ENCODE measurements at regions not wholly inside any gene's neighbourhood (a gene's known extent, or its start where the extent isn't known, plus 50 kb on each side); places are given as distances from the start of the nearest gene placed in this dataset.
"Not testable (repeated sequence)": the region's sequence is repeated elsewhere in the genome, so short reads cannot be mapped to it uniquely, and the experiment has no call there.

DNA sequence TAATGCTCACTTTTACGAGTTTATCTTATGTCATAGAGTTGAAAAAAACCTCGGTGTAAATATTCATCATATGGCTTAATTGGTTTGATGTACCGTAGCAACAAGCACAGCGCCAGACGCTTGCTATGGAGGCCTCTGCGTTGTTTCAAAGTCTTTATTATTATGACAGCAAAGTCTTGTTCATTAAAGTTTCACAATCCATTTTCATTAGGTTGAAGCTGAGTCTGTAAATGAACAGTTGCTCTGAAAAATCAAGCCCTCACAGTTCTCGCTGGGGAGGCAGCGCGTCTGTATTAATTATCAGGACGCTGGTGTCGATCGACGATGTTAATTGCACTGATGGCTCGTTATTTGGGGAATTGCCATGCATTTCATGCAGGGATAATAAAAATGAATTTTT is 185.6 kb downstream of the INSC start:
- no peak for DNase-seq (ENCODE audit: low read depth)

DNA sequence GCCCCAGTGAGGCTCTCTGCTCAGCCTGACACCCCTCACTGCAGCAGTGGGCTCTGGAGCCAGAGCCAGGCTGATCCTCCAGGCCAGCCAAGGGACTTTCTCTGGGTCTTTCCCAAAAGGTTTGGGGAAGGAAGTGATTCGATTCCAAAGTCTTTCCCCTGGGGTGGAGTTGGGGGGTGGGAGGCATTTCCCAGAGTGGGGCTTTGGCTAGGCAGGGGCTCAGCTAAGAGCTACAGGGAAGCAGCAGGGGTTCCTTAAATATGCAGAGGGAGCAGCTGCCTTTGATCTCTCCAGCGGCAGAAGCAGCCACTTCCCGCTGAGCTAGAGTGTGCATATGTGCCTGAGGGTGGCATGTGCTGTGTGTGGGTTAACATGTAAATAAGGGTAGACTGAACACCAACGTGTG is 192.9 kb downstream of the INSC start:
- no peak for DNase-seq (ENCODE audit: low read depth)

DNA sequence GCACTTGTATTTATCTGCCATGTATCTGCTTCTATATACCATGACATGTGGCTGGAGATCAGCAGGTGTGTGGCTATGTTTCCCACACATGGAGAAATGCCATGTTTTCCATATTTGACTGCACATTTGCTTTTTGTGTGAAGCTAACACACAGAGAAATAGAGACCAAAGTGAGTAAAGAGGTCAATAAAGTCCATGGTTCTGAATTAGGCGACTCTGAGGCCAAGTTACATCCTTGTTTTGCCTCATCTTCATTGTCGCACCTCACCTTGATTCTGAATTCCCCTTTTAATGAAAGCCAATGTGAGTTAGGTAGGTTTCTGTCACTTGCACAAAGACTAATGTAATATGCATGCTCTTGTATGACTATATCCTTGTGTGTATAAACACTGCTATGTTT is 194.1 kb downstream of the INSC start:
- DNase-seq (ENCODE audit: low read depth): no peak

DNA sequence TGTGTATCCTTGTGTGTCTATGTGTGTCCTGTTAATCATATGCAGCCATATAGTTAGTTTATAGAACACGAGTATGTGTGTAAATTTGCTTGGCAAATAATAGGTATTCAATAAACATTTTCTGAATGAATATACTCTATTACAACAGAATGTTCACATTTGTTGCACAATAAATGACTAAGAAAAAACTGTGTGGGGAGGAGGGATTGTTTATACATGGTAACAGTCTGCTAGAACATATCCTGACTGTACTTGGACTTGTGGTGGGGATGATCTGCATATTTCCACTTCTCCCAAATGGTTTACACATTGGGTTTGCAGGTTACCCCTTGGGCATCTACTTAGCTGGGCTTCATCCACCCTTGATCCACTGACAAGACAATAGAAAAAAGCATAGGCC is 194.6 kb downstream of the INSC start:
- no peak for DNase-seq (ENCODE audit: low read depth)

DNA sequence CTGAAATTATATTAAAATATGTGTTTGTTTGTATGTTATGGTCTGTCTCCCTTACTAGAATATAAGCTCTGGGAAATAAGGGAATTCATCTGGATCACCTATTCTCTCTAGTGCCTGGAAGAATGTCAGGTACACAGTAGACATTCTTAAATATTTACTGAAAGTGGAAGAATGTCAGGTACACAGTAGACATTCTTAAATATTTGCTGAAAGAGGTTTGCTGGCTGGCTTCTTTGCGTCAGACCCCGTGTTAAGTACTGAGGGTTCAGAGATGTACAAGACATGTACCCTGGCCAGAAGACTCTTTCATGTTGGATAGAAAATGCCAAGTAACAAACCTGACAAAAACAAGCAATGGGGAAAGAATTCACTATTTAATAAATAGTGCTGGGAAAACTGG is 199.1 kb downstream of the INSC start:
- DNase-seq (ENCODE audit: low read depth): no peak

DNA sequence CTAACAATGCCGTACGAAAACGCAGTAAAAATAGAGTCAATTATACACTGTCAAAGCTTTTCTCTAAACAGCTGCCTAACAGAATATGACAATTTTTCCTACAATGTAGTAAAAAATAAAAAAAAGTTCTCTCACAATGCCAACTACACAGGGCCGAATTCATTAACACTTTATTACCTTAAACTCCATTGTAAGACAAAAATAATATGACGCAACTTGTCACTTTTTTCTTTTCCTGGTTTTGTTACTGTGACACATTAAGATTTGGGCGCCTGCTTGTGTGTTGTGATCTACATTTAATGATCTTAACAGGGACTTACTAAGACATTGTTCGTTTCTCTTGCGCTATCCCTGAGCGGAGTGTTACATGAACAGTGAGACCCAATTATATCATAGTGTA is 204.1 kb downstream of the INSC start:
- DNase-seq (ENCODE audit: low read depth): no peak

DNA sequence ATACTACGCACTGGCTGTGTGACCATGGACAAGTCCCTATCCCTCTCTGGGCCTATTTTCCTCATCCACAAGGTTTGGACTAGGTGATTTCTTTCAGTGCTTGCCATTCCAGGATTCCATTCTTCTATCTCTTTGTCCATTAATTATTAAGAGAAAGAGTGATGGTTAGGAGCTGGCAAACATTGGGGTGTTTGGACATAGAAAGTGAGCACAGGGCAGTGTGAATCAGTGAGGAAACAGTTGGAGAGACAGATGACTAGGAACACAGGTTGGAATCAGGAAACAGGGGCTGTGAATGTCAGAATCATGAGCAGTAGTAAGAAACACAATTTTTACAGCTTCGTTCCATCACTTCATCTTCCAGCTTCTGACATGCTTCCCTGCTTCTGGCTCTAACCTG is 211.8 kb downstream of the INSC start:
- DNase-seq (ENCODE audit: low read depth): no peak

DNA sequence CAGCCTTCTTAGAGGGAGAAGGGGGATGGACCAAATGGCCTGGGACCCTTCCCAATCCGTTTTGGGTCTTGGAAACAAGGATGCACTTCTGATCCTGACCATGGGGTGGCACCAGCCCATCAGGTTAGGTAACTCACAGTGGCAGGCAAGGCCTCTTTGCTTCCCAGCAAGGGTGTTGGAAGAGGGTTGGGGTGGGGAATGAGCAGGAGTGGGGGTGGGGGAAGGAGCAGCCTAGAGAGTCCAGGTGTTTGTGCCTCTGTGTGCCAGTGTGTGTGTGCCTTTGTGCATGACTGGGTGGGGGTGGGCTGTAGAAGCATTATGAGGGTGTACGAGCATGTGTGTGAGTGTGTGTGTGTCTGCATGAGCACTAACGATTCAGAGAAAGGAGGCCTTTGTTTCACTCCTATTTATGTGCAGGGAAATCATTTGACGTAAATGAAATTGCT is 213.1 kb downstream of the INSC start:
- no peak for DNase-seq (ENCODE audit: low read depth)

DNA sequence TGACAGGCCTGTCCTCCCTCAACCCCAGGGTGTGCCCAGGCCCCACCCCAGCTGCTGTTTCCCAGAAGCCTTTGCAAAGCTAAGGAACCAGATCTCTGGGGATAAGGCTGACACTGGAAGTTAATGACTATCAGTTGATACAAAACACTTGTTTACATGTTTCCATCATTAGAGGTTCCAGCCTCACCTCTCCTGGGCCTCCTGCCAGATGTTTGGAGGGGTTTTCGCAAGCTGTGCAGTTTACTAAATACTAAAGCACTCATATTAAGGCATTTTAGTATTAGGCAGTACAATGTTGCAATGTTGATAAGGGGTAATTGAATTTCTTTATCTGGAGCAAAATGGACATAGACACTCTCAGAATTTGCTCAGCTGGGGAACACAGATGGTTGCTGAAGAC is 218.7 kb downstream of the INSC start:
- DNase-seq (ENCODE audit: low read depth): no peak

DNA sequence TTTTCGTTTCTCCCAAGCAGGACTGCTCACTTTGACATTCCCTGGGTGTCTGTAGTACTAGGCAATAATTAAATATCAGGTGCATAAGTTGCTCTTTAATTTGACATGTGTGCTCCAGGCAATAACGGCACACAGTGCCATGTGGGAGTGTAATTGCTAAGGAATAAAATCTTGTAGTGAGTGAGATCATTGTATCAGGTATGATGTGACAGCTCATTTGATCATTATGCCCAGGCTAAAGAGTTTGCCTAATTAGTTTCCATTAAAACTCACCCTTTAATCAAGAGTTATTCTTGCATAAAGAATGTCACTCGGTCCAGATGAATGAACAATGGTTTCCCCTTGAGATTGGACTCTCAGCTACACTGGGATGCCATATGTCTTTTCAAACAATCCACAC is 220.0 kb downstream of the INSC start:
- DNase-seq (ENCODE audit: low read depth): no peak

DNA sequence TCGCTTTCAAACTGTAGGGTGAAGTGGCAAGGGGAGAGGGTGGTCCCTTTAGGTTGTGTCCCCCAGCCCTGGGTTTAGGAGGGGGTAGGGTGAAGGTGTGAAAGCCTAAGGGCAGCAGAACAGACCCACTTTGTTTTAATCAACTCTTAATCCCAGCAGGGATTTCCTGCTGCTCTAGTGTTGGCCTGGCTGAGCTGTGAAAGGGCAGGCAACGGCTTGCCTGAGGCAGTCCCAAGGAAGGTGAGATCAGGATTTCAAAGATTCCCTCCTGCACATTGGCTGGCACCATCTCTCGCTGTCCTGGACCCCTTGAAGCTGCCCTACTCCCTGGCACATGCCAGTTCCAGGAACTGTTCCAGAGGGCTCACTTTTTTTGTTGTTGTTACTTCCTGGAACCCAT is 221.3 kb downstream of the INSC start:
- DNase-seq (ENCODE audit: low read depth): no peak

DNA sequence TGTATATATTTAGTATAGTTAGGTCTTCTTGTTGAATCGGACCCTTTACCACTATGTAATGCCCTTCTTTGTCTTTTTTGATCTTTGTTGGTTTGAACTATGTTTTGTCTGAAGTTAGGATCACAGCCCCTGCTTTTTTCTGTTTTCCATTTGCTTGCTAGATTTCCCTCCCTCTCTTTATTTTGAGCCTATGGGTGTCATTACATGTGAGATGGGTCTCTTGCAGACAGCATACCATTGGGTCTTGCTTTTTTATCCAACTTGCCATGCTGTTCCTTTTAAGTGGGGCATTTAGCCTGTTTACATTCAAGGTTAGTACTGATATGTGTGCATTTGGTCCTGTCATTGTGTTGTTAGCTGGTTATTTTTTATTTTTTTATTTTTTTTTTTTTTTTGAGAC is 224.6 kb downstream of the INSC start:
- DNase-seq (ENCODE audit: low read depth): no peak

DNA sequence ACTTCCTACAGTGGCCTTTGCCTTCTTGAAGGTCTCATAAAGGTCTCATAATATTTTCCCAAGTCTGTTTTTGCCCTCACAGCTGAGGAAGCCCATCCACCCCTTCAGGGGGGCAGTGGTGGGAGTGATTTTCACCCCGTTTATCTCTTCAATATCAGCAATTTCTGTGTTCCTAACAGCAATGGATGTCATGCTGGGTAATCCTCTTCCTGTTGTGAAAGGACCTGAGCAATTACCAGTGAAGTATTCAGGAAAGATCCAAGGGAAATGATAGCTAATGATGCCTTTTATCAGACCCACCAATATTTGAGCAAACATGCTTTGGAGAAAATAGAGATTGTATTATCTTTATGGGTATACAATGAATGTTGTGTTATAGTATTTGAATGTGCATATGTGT is 226.9 kb downstream of the INSC start:
- DNase-seq (ENCODE audit: low read depth): no peak

DNA sequence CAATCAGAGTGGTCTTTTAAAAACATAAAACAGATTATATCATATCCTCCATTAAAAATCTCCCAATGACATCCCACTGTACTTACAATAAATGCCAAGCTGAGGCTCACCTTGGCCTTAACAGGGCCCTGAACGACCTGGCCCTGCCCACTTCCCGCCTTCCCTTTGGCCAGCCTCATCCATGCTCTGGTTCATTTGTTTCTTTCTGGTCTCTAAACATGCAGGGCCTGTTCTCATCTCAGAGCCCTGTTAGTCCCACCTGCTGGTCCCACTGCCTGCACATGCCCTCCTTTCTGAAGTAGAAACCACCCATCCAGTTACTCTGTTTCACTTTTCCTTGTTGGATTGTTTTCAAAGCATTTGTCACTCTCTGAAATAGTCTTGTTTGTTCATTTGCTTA is 227.4 kb downstream of the INSC start:
- DNase-seq (ENCODE audit: low read depth): no peak

DNA sequence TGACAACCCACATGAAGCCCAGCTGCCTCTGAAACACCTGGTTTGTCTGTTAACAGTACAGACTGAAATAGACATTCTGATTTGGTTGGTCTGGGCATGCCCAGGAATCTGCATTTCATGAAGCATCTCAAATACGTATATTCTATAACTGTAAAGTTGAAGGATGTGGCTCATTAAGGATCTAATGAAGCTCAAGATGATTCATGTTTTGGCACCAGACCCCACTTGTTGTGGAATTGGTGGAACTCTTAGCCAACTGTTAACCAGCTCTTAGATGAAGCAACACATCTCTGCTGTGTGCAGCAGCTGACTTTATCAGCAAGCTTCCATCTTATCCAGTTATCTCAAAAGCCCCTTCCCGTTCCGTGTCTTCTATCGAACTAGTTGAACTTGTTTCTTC is 232.2 kb downstream of the INSC start:
- no peak for DNase-seq (ENCODE audit: low read depth)

DNA sequence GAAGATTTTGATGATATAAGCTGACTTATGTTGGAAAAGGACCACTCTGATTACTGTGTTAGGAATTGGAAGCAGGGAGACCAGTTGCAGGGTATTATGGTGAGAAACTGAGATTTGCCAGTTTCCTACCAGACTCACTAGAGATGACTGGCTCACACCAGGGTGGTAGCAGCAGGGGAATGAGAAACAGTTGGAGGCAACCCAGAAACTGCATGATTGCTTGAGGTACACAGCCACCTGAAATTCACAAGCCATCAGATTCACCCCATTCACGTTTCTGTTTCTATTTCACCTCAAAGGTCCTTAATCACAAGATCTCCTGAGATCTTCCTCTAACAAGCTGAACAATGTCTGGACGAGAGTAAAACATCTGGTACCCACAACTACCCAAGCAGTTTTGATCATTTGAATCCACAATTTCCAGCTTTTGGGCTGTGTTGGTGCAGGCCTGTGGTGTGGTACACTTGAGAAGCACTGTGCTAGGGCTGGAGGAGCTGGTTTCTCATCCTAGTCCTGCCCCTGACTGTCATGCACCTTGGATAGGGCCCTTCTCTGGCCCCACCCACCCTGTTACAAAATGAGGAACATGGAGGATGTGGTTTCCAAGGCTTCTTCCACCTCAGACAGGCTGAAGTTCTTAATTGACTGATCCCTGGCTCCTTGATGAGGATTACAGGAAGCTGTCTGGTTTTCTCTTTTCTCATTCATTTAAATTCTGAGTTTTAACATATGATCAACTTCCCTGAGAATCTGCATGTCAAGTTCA is 233.4 kb downstream of the INSC start:
- no peak for DNase-seq (ENCODE audit: low read depth)

DNA sequence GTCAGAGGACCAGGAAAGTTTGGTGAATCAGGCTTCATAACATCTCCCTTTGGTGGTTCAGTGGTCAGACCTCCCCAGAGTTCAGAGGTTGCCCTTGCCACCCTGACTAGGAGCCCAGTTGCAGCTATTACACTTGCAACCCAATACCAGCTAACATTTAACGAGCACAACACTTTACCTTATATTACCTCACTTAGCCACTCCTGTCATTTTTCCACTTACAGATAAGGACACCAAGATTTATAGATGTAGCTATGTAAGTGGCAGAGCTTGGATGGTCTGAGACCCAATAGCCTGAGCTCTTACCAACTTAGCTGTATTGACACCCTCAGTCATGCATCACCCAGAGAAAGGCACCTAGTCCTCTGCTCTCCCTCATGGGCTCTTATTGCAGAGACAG is 234.7 kb downstream of the INSC start:
- no peak for DNase-seq (ENCODE audit: low read depth)

DNA sequence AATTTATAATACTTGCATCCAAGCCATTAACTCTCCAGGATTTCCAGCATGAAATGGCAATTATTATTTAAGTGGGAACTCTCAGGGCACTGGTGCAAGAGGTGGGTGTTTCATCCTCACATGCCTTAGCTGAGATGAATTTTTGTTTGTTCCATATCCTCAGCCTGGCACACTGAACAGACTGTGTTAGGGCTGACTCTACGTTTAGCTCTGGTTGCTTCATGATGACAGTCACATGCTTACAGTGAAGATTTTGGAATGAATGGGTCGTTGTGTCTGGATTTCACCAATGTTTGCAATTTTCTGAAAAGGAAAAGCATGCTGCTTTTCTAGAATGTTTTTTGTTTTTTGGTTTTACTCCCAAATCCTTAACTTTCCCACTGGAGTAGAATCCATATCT is 246.6 kb downstream of the INSC start:
- DNase-seq (ENCODE audit: low read depth): no peak

DNA sequence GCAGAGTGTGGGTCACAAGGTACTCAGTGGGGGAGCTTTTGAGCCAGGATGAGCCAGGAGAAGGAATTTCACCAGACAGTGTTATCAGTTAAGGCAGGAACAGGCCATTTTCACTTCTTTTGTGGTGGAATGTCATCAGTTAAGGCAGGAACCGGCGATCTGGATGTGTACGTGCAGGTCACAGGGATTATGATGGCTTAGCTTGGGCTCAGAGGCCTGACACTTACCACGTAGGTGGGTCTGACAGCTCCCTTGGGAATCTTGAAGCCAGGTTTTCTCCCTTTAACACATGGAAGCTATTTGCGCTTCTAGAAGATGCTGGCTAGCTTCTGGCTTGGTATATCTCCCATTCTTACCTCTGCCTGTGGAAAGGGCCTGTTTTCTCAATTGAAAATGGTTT is 250.6 kb downstream of the INSC start:
- not testable (repeated sequence) for DNase-seq (ENCODE audit: low read depth)

DNA sequence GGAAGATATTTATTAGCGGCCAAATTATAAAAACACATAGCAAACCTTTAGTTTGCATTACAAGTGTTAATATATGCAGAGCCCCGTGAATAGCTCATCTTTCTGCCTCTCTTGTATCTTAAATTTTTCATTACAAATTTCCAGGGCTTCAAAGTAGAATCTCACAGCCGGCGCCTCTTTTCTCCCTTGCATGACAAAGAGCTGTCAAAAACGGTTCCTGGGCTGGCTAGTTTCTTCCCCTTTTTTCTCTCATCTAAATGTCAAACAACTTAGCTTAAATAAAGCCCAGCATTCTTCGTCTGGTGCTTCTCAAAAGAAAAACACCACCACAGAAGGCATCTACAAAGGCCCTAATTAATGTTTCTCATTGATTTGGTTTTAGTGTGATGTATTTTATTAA is 253.0 kb downstream of the INSC start:
- no peak for DNase-seq (ENCODE audit: low read depth)

DNA sequence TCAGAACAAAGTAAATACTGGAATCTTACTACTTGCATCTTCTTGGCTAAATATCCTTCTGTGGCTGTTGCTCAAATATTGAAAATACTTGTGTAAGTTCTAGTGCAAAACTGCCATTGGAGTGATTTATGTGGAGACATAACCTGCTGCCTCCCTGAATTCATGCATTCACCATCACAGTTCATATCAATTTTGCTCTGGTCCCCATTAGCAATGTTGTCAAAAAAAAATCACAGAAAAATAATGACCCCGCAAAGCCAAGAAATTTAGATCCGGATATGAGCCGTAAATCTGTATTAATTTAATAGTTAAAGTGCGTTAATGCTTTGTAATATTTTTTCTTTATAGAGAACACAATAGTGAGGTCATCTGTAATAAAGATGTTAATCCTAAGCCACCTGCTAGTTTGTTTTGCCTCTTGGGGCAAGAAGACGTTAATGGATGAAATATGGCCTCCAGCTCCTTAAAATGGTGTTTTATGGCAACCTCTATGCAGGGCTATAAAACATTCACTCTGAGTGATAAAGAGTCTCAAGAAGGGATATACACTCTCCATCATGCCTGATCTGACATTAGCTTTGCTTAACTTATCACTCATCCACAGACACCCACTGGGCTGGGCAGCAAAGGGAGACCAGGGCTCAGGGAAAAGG is 255.9 kb downstream of the INSC start:
- no peak for DNase-seq (ENCODE audit: low read depth)

DNA sequence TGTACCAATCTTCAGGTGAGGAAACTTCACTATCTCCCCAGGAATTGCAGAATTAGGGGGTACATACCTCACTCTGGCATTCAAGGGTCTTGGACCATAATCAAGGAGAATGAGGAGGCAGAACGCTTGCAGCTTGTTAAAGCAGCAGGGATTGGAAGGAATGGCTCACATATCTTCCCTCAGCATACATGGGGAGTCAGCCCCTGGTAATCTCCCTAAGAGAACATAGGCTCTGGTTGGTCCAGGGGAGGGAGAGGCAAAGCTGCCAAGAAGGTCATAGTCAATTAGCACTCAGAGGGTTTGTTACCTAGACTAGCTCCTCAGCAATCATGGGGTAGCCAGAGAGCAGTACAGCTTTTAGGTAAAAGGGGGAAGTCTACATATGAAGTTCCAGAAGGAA is 256.8 kb downstream of the INSC start:
- DNase-seq (ENCODE audit: low read depth): no peak

DNA sequence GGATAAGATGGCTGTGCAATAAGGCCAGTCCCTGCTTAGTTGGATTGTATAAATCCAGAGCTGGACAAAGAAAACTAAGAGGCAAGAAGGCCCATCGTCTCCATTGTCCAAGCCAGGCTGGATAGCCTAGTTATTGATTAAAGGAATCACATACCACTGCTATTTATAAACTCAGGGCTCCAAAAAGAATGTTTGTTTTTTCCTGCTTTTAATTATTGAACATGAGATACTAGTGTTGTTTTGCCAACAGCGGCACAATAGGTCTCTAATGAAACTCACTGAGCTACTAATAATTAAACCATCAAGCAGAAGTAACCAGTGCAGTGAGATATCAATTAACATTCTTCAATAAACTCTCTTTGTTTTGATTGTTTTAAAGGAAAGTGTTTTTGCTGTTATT is 259.7 kb downstream of the INSC start:
- no peak for DNase-seq (ENCODE audit: low read depth)

DNA sequence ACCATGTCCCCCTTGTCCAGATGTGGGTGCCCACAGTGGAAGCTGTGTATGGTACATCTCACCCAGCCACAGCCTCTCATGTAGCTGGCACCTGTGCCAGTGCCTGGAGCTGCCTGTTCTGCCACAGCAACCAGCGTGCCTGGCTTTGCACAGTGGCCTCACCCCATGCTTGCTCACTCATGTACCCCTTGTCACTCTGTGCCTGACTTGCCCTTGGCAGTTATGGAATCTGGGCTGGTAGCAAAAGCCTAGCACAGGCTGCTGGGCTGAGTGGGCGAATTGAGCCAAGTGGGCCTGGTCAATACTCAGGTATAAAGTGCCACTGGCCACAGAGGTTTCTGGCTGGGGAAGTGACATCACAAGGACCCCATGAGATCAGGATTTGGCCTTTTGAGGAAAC is 264.2 kb downstream of the INSC start:
- DNase-seq (ENCODE audit: low read depth): no peak
